AG04450 (cell line): ENCODE measurements at regions not wholly inside any gene's neighbourhood (a gene's known extent, or its start where the extent isn't known, plus 50 kb on each side); places are given as distances from the start of the nearest gene placed in this dataset.

Experiments used
- CTCF ChIA-PET: fragments of 300-600, 350-600 bp; formaldehyde crosslinking; extraction: SDS; loops from one replicate; lab custom pipeline; 2022; ENCODE audit warnings: antibody characterized with exemption, inconsistent platforms; lab: Charles Lee
- POLR2A ChIA-PET: fragments of 350-600 bp; formaldehyde crosslinking; extraction: SDS; loops from one replicate; lab custom pipeline; 2021; ENCODE audit warnings: antibody characterized with exemption, inconsistent platforms; lab: Yijun Ruan, JAX
- DNase-seq: peaks from one replicate; pipeline ENCODE4 v3.0.0-alpha.2; 2011; ENCODE audit warnings: low read depth, low spot score
- H3K27ac ChIP-seq: one replicate; pipeline ENCODE4 v1.5.1; 2012; ENCODE audit warnings: low read depth, low read length, control low read depth
- H3K27me3 ChIP-seq: one replicate; pipeline ENCODE4 v1.6.0; 2012; ENCODE audit warnings: low read length; ENCODE audit not compliant: control insufficient read depth, insufficient read depth
- H3K4me3 ChIP-seq: 2 replicates; pipeline ENCODE4 v1.5.1; 2011; ENCODE audit warnings: mild to moderate bottlenecking, low read depth, low read length, control low read depth
- H3K9me3 ChIP-seq: 2 replicates; pipeline ENCODE4 v1.5.1; 2012; ENCODE audit warnings: low read length; ENCODE audit not compliant: control insufficient read depth, insufficient read depth
- CTCF ChIP-seq: IDR thresholded peaks from 2 replicates; pipeline ENCODE4 v1.5.1; 2011; ENCODE audit warnings: low read depth, low read length, control low read depth, inconsistent platforms

GRCh38 chr2:196331851-196332250 lies 160.5 kb upstream of the STK17B start:
- POLR2A ChIA-PET = interaction anchor here (0.7 kb wide), 1 partner anchor 83 kb away, joined by 5 read pairs; no protein-coding TSS in a partner anchor
- H3K27me3 ChIP-seq = no peaks in the 10 kb centered on the region
- CTCF ChIA-PET = interaction anchor here (0.6 to 1.3 kb wide), 6 partner anchors 14 to 265 kb away, joined by 3 to 6 read pairs (median 4); no protein-coding TSS in a partner anchor
- no peak for DNase-seq
- TF ChIP-seq CTCF = no peak
- no peak overlapping the region for H3K27ac ChIP-seq
- H3K4me3 ChIP-seq = no peak overlapping the region
- no peaks in the 10 kb centered on the region for H3K9me3 ChIP-seq

- no peak overlapping the region for H3K27ac ChIP-seq
- no peak for DNase-seq
- H3K9me3 ChIP-seq = no peaks in the 10 kb centered on the region
- ChIA-PET POLR2A (no interaction called here), CTCF (interaction anchor here (1.0 kb wide), 2 partner anchors 16 to 256 kb away, joined by 3 to 5 read pairs; no protein-coding TSS in a partner anchor)
- no peaks in the 10 kb centered on the region for H3K27me3 ChIP-seq
- TF ChIP-seq CTCF = no peak
- H3K4me3 ChIP-seq = no peak overlapping the region
Measured at GRCh38 chr2:196333397-196333796, 162.0 kb upstream of the STK17B start.

- no peaks in the 10 kb centered on the region for H3K27me3 ChIP-seq
- ChIA-PET CTCF (interaction anchor here (0.6 to 6.8 kb wide), 4 partner anchors 37 to 267 kb away, joined by 3 to 144 read pairs (median 4); no protein-coding TSS in a partner anchor), POLR2A (interaction anchor here (1.4 kb wide), 1 partner anchor 257 kb away, joined by 5 read pairs; no protein-coding TSS in a partner anchor)
- H3K4me3 ChIP-seq = no peak overlapping the region
- no peaks in the 10 kb centered on the region for H3K9me3 ChIP-seq
- no peak for DNase-seq
- no peak for TF ChIP-seq CTCF
- H3K27ac ChIP-seq = no peak overlapping the region
Measured at GRCh38 chr2:196334710-196335109, 163.3 kb upstream of the STK17B start.

GRCh38 chr2:196335221-196335634 lies 163.8 kb upstream of the STK17B start:
- H3K9me3 ChIP-seq = no peaks in the 10 kb centered on the region
- H3K4me3 ChIP-seq = no peak overlapping the region
- no peak overlapping the region for H3K27ac ChIP-seq
- no peak for TF ChIP-seq CTCF
- DNase-seq = peak; percentile 62
- ChIA-PET POLR2A (interaction anchor here (1.4 kb wide), 1 partner anchor 257 kb away, joined by 5 read pairs; no protein-coding TSS in a partner anchor), CTCF (interaction anchor here (0.6 to 6.8 kb wide), 5 partner anchors 37 to 268 kb away, joined by 3 to 144 read pairs (median 5); no protein-coding TSS in a partner anchor)
- H3K27me3 ChIP-seq = no peaks in the 10 kb centered on the region

GRCh38 chr2:196336207-196336606 lies 164.8 kb upstream of the STK17B start:
- Histone ChIP-seq H3K4me3 (no peak overlapping the region), H3K9me3 (no peaks in the 10 kb centered on the region), H3K27me3 (no peaks in the 10 kb centered on the region), H3K27ac (peak overlapping the region; percentile 66)
- peak; percentile 59 for DNase-seq
- POLR2A ChIA-PET = interaction anchor here (0.6 to 1.7 kb wide), 2 partner anchors 258 to 972 kb away, joined by 3 to 6 read pairs; no protein-coding TSS in a partner anchor
- no peak for TF ChIP-seq CTCF
- CTCF ChIA-PET = interaction anchor here (0.6 to 6.8 kb wide), 24 partner anchors 10 to 672 kb away, joined by 3 to 144 read pairs (median 6); partner anchors contain the start of gene DNAH7
